Pancreas (tissue), 10 donors: ENCODE measurements at regions not wholly inside any gene's neighbourhood (a gene's known extent, or its start where the extent isn't known, plus 50 kb on each side); places are given as distances from the start of the nearest gene placed in this dataset.

Experiments used
- ATAC-seq, 4 donors: fragments of 200-7000 bp; cut with Tn5 transposase; one replicate each; pipeline versions ENCODE4 v1.8.0 to v1.9.1; 2020; ENCODE audit warnings: mild to moderate bottlenecking in 4 of 4, moderate library complexity in 4 of 4
- DNase-seq, 6 donors: peaks; one replicate each; pipeline ENCODE4 v3.0.0-alpha.2; 2020
- FAIRE-seq: peaks from 2 replicates; lab custom pipeline; 2012; peaks lifted over from hg19 to GRCh38; lab: Jason Lieb, UNC
- H3K27ac ChIP-seq, 4 donors: fragments of 200-600 bp; sonication (generic); 1 replicate in 3 of 4; 2 replicates in 1 of 4; pipeline versions ENCODE4 v1.5.0 to v1.8.0; 2020
- H3K27me3 ChIP-seq, 4 donors: fragments of 200-600 bp; one replicate each; pipeline ENCODE4 v1.8.0; 2021
- H3K36me3 ChIP-seq, 3 donors: fragments of 200-600 bp; sonication (generic) in 1 of 3; one replicate each; pipeline versions ENCODE4 v1.5.0 to v1.8.0; 2020 to 2021
- H3K4me1 ChIP-seq, 3 donors: fragments of 200-600 bp; one replicate each; pipeline ENCODE4 v1.8.0; 2021
- H3K4me3 ChIP-seq, 4 donors: fragments of 200-600 bp; sonication (generic) in 2 of 4; one replicate each; pipeline versions ENCODE4 v1.5.0 to v1.8.0; 2020 to 2021
- H3K9me3 ChIP-seq, 4 donors: fragments of 200-600 bp; one replicate each; pipeline ENCODE4 v1.8.0; 2021
- CTCF ChIP-seq, 4 donors: fragments of 200-600 bp; sonication (generic) in 3 of 4; IDR thresholded peaks; one replicate each; pipeline versions ENCODE4 v1.5.0 to v1.8.0; 2021; ENCODE audit warnings: antibody characterized with exemption in 4 of 4
- WGBS, 2 donors: extraction: QIAGEN DNeasy Blood & Tissue Kit; methylation state at CpG; one replicate each; pipeline ENCODE4 v1.1.7; 2013; 5-methylcytosine and 5-hydroxymethylcytosine counted together
- intact Hi-C, 3 donors: fragments of 100-400 bp; cut with DNase I; formaldehyde crosslinking; loops; one replicate each; pipeline versions ENCODE4 v1.11.1 to v1.14.2; 2022
- donor health status: healthy with polysubstance abuse.
- donor health status: DM: no; HTN: no; CAD: no; lungs with moderate emphysema.
- donor health status: DM: no; HTN: no; CAD: no.
- donor health status: control.
- donor health status: control.
- donor health status: Bipolar disorder and iron deficiency.
- donor health status: DM: yes; HTN: yes; CAD: no.
- donor health status: DM: no; HTN: no; CAD: no.
- donor health status: DM: no; HTN: no; CAD: no.
- donor health status: DM: yes; HTN: yes; CAD: no.

GRCh38 chr4:176945334-176945733 is 152.6 kb upstream of the VEGFC start:
- Histone ChIP-seq H3K27ac (no peak overlapping the region), H3K9me3 (no peaks in the 10 kb centered on the region), H3K4me1 (no peaks in the 10 kb centered on the region), H3K27me3 (no peaks in the 10 kb centered on the region), H3K36me3 (no peaks in the 10 kb centered on the region), H3K4me3 (no peak overlapping the region)
- TF ChIP-seq CTCF (IDR thresholded peaks at IDR 0.05) = no peak
- no peak for FAIRE-seq
- intact Hi-C loops = no loop called here
- no peak for DNase-seq
- WGBS, 2 donors = 0% methylated on average over 1 of the region's 1 CpG
- ATAC-seq = no peak

- intact Hi-C loops = no loop called here
- Histone ChIP-seq H3K4me3 (no peak overlapping the region), H3K27me3 (no peaks in the 10 kb centered on the region), H3K4me1 (no peaks in the 10 kb centered on the region), H3K9me3 (no peaks in the 10 kb centered on the region), H3K27ac (no peak overlapping the region), H3K36me3 (no peaks in the 10 kb centered on the region)
- ATAC-seq = no peak
- no peak for DNase-seq
- WGBS, 2 donors = 50 to 61% methylated on average over 5 of the region's 5 CpGs
- FAIRE-seq = no peak
- TF ChIP-seq CTCF (IDR thresholded peaks at IDR 0.05) = no peak
Measured at GRCh38 chr4:176949029-176949428, 156.3 kb upstream of the VEGFC start.

GRCh38 chr4:176953021-176953420 is 160.3 kb upstream of the VEGFC start:
- Histone ChIP-seq H3K27me3 (no peaks in the 10 kb centered on the region), H3K4me3 (no peak overlapping the region), H3K36me3 (no peaks in the 10 kb centered on the region), H3K9me3 (no peaks in the 10 kb centered on the region), H3K27ac (no peak overlapping the region), H3K4me1 (no peaks in the 10 kb centered on the region)
- 62 to 77% methylated on average over 1 of the region's 1 CpG for WGBS, 2 donors
- TF ChIP-seq CTCF (IDR thresholded peaks at IDR 0.05) = no peak
- intact Hi-C loops = no loop called here
- FAIRE-seq (no peak), DNase-seq (no peak), ATAC-seq (no peak)

- FAIRE-seq = no peak
- no peak for TF ChIP-seq CTCF (IDR thresholded peaks at IDR 0.05)
- ATAC-seq = no peak
- H3K36me3 ChIP-seq = no peaks in the 10 kb centered on the region
- no peaks in the 10 kb centered on the region for H3K4me1 ChIP-seq
- H3K9me3 ChIP-seq = no peaks in the 10 kb centered on the region
- no peak overlapping the region for H3K27ac ChIP-seq
- WGBS, 2 donors = 33 to 44% methylated on average over 3 of the region's 3 CpGs
- intact Hi-C loops = no loop called here
- H3K4me3 ChIP-seq = no peak overlapping the region
- no peak for DNase-seq
- no peaks in the 10 kb centered on the region for H3K27me3 ChIP-seq
Measured at GRCh38 chr4:176957353-176958118, 164.8 kb upstream of the VEGFC start.

GRCh38 chr4:176959980-176960379 is 167.3 kb upstream of the VEGFC start:
- no peaks in the 10 kb centered on the region for H3K36me3 ChIP-seq
- no peak overlapping the region for H3K27ac ChIP-seq
- FAIRE-seq (no peak), DNase-seq (no peak), ATAC-seq (no peak)
- no peaks in the 10 kb centered on the region for H3K27me3 ChIP-seq
- no peaks in the 10 kb centered on the region for H3K9me3 ChIP-seq
- no peak overlapping the region for H3K4me3 ChIP-seq
- WGBS, 2 donors = 50 to 70% methylated on average over 5 of the region's 5 CpGs
- H3K4me1 ChIP-seq = no peaks in the 10 kb centered on the region
- no peak for TF ChIP-seq CTCF (IDR thresholded peaks at IDR 0.05)
- intact Hi-C loops = no loop called here
